IPS-18a (cell line): ENCODE measurements at regions not wholly inside any gene's neighbourhood (a gene's known extent, or its start where the extent isn't known, plus 50 kb on each side); places are given as distances from the start of the nearest gene placed in this dataset.
A peak's percentile ranks its signal among the peaks of the same experiment; 100 is the strongest.

Source experiments
- H3K27ac ChIP-seq: one replicate; pipeline ENCODE4 v1.5.1; 2013; ENCODE audit warnings: low read length
- H3K27me3 ChIP-seq: one replicate; pipeline ENCODE4 v1.6.1; 2013; ENCODE audit warnings: mild to moderate bottlenecking, low read length; ENCODE audit not compliant: control insufficient read depth, insufficient read depth
- H3K36me3 ChIP-seq: one replicate; pipeline ENCODE4 v1.6.1; 2013; ENCODE audit warnings: low read depth, low read length; ENCODE audit not compliant: control insufficient read depth
- H3K4me1 ChIP-seq: one replicate; pipeline ENCODE4 v1.6.1; 2013; ENCODE audit warnings: low read depth, low read length; ENCODE audit not compliant: control insufficient read depth
- H3K4me3 ChIP-seq: one replicate; pipeline ENCODE4 v1.5.1; 2013; ENCODE audit warnings: low read length
- H3K9ac ChIP-seq: one replicate; pipeline ENCODE4 v1.6.1; 2013; ENCODE audit warnings: mild to moderate bottlenecking, low read length, moderate library complexity
- H3K9me3 ChIP-seq: one replicate; pipeline ENCODE4 v1.6.1; 2013; ENCODE audit warnings: low read depth, low read length; ENCODE audit not compliant: control insufficient read depth

DNA sequence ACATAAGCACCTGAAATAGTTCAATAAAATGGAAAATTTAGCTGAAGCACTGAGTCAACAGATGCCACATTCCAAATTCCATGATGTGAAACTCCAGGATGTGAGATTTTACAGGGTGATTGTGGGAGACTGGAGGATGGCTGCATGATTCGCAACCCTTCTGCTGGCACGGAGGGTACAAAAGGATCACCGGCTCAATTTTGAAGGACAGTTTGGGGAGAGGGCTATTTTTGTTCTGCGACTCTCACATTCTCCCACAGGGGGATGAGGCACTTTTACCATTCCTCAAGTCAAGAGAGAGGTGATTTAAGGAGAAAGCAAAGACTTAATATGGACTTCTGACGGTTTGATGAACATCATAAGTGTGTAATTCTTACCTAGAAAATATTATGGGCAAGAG, 138.1 kb upstream of the CWC22 start:
- Histone ChIP-seq H3K27ac (no peak overlapping the region), H3K9me3 (no peaks in the 10 kb centered on the region), H3K36me3 (no peaks in the 10 kb centered on the region), H3K4me1 (peaks cover 37% of the 10 kb centered on the region), H3K9ac (no peak overlapping the region), H3K4me3 (no peak overlapping the region), H3K27me3 (no peaks in the 10 kb centered on the region)

DNA sequence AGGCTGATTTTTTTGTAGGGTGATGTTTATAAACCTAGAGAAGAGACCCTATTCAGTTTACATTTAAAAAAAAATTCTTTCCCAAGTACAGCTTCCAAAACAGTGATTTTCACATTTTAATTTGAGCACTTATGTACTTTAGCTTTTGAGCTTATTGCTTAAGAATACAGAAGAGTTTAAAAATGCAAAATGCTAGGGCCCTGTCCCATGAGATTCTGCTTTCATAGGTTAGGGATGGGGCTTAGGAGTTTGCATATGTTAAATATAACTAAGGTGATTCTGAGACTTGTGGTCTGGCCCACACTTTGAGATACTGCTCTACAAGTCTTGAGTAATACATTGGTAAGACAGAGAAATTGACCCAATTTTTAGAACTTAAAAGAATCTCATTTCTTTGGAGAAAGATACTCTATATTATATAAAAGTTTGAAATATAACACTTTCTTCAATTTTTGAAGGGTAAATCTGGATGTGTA, 137.3 kb upstream of the CWC22 start:
- Histone ChIP-seq H3K27me3 (no peaks in the 10 kb centered on the region), H3K9me3 (no peaks in the 10 kb centered on the region), H3K36me3 (no peaks in the 10 kb centered on the region), H3K4me1 (peaks cover 37% of the 10 kb centered on the region), H3K4me3 (no peak overlapping the region), H3K9ac (no peak overlapping the region), H3K27ac (no peak overlapping the region)

DNA sequence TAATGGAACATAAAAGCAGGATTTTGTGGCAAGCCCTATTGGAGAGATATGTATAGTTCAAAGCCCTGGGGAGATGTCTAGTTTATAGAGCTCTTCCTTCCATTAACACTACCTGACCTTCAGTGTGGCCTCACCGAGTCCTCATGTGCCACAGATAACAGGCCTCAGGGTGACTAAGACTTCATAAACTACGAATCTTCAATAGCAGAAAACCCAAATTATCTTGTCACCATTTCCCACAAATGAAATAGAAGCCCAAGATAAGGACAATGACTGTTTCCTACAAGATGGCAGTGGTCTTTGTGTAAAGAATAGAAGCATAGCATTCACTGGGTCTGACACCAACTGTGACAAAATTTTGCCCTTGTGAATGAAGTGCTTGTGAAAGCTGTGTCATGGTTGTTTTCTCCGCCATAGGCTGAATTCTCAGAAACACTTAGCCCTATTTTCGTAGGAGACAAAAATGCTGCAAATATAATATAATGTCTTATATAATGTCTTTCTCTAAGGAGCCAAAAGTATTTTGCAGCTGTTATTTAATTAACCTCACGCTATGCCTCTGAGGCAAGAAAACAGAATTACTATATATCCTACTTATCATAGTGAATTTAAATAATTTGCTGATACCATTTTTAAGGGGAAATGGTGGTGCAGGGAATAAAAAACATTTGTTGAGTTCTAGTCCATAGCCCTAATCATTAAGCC, 136.7 kb upstream of the CWC22 start:
- H3K27ac ChIP-seq, result no peak overlapping the region
- H3K27me3 ChIP-seq, result no peaks in the 10 kb centered on the region
- H3K9ac ChIP-seq, result no peak overlapping the region
- no peaks in the 10 kb centered on the region for H3K9me3 ChIP-seq
- no peaks in the 10 kb centered on the region for H3K36me3 ChIP-seq
- peaks cover 37% of the 10 kb centered on the region for H3K4me1 ChIP-seq
- no peak overlapping the region for H3K4me3 ChIP-seq

DNA sequence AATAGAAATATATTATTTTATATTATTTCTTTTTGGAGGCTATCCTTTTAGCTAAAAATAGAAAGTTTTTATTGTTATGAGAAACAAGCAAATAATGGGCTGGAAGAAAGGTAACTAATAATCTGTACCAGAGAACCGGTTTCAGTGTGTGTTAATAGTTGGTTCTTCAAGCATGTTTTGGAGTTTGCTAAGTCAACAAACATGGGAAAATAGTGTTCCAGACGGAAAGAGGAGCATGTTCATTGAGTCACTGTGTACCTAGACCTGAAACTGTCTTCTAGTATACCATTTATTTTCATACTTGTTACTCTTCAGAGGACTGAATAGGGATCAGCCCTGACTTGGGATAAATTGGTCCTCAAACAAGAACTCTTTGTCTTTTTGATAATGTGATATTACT, 134.5 kb upstream of the CWC22 start:
- Histone ChIP-seq H3K27ac (no peak overlapping the region), H3K36me3 (no peaks in the 10 kb centered on the region), H3K4me3 (no peak overlapping the region), H3K4me1 (peaks cover 26% of the 10 kb centered on the region), H3K9me3 (no peaks in the 10 kb centered on the region), H3K9ac (no peak overlapping the region), H3K27me3 (no peaks in the 10 kb centered on the region)

DNA sequence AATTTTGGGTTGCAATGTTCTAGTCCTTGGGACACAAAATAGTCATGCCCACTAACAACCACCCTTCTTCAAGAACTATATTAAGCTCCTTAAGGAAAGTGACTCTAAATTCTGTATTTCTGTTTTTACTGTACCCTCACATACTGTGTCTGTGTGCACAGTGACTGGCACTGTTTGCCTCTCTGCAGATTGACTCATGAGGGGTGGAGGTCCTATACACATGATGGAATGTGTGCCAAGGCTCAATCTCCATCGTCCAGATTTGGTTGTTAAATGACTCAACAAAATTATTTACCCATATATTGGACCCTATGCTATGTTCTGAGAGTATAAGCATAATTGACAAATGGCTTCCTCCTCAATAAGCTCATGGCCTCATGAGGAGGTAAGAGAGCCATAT, 126.6 kb upstream of the CWC22 start:
- Histone ChIP-seq H3K27me3 (no peaks in the 10 kb centered on the region), H3K4me1 (peaks cover 7% of the 10 kb centered on the region), H3K9me3 (no peaks in the 10 kb centered on the region), H3K4me3 (no peak overlapping the region), H3K9ac (no peak overlapping the region), H3K27ac (no peak overlapping the region), H3K36me3 (no peaks in the 10 kb centered on the region)

DNA sequence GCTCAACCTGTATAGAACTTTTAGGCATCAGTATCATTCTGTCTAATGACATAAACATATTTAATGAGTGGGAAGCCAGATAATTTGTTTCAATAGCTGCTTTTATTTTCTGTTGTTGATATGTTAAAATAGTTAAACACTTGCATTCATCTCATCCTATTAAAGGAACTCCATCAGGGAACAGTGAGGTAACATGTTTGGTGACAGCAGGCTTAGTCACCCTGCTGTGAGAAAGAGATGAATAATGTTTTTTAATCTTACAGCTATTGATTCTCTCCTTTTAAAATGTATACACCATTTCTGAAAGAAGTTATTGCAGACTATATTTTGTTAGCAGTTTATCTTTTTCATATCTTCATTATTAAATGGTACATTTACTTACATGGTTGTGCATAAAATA, 123.3 kb upstream of the CWC22 start:
- Histone ChIP-seq H3K27ac (no peak overlapping the region), H3K4me3 (no peak overlapping the region), H3K9ac (no peak overlapping the region), H3K27me3 (no peaks in the 10 kb centered on the region), H3K4me1 (peaks cover 15% of the 10 kb centered on the region), H3K36me3 (no peaks in the 10 kb centered on the region), H3K9me3 (no peaks in the 10 kb centered on the region)

DNA sequence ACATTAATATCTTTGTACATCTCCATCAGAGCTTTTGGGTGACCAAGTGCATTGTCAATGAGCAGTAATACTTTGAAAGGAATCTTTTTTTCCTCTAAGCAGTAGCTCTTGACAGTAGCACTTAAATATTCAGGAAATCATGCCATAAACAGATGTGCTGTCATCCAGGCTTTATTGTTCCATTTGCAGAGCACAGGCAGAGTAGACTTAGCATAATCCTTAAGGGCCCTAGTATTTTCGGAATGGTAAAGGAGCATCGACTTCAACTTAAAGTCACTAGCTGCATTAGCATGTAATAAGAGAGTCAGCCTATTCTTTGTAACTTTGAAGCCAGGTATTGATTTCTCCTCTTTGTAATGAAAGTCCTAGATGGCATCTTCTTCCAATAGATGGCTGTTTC, 121.8 kb upstream of the CWC22 start:
- Histone ChIP-seq H3K27ac (no peak overlapping the region), H3K9me3 (no peaks in the 10 kb centered on the region), H3K4me1 (peaks cover 15% of the 10 kb centered on the region), H3K27me3 (no peaks in the 10 kb centered on the region), H3K4me3 (no peak overlapping the region), H3K36me3 (no peaks in the 10 kb centered on the region), H3K9ac (no peak overlapping the region)

DNA sequence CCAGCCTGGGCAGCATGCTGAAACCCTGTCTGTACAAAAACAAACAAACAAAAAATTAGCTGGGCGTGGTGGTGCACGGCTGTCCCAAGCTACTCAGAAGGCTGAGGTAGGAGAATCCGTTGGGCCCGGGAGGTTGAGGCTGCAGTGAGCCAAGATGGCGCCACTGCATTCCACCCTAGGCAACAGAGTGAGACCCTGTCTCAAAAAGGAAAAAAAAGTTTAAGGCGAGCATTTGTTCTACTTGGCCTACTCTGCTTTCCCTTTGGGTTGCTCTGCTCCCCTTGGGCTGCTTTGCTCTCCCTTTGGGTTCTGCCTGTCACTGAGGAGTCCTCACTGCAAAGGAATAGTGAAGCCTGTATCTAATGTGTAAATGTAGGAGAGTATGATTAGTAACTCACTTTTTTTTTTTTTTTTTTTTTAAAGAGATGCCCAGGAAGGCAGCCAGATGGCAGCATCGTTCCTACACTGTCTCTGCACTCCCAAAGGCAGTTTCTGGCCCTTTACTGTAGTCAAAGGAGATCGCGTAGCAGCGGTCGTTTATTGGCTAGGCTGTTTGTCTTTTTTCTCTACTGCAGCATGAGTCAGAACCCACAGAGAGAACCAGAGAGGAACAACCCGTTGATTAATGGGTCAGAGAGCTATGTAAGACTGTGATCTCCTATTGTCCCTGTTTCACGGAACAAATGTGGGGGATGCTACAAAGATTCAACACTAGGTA, 118.3 kb upstream of the CWC22 start:
- peak overlapping the region; percentile 39 for H3K4me3 ChIP-seq
- H3K9me3 ChIP-seq, result no peaks in the 10 kb centered on the region
- H3K27me3 ChIP-seq, result no peaks in the 10 kb centered on the region
- H3K27ac ChIP-seq, result no peak overlapping the region
- peaks cover 11% of the 10 kb centered on the region for H3K4me1 ChIP-seq
- H3K9ac ChIP-seq, result no peak overlapping the region
- no peaks in the 10 kb centered on the region for H3K36me3 ChIP-seq

DNA sequence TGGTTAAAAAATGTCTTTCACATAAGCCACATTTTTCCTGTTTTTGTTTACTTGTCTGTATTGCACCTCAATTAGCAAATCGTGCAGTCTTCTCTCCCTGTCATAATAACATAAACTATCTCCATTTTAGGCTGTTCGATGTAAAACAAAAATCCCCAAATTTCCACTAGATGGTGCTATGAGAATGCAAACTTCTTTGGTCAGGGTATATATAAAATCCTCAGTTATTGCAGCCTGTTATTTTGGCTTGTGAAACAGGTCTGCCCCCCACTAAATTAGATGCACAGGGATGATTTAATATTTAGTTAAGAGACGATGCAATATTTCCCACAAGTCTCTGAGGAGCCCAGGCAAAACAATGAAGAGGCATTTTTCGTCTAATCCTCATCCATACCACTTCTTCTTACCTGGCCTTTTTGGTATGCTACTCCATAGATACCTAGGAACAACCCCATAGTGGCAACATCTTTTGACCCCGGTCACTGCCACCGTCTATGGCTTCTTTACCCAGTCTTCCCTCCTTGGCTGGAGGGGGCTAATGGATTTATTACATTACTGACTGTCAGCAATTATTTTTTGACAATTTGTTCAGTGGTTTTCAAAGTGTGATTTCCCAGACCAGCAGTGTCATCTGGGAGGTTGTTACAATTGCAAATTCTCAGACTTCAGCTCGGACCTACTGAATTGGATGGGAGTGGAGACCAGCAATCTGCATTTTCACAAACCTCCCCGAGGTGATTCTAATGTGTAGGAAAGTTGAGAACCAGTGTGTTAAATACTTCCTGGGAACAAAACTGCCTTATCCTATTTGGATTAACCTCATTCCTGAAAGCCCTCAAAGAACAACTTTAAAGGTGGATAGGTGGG, 117.4 kb upstream of the CWC22 start:
- H3K36me3 ChIP-seq, result no peaks in the 10 kb centered on the region
- H3K4me3 ChIP-seq, result no peak overlapping the region
- H3K27ac ChIP-seq, result no peak overlapping the region
- no peaks in the 10 kb centered on the region for H3K27me3 ChIP-seq
- no peaks in the 10 kb centered on the region for H3K9me3 ChIP-seq
- peaks cover 8% of the 10 kb centered on the region for H3K4me1 ChIP-seq
- H3K9ac ChIP-seq, result no peak overlapping the region

DNA sequence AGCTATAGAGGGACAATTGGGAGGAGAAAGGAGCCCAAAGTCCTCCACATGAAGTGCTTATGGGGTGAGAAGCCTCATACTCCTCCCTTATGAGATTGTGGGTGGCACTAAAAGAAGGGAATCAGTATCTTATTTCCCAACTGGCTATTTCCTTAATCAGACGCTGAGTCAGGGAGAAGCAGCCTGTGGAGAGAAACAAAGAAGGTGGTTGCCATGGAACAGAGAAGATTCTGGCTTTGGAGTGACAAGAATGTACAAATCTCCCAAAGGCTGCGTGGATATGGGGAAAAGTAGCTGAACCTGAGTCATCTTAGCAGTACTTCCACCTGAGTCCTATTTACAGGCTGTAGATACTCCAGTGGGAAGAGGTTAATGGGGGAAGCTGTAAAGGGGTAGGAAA, 115.8 kb upstream of the CWC22 start:
- Histone ChIP-seq H3K36me3 (no peaks in the 10 kb centered on the region), H3K9me3 (no peaks in the 10 kb centered on the region), H3K27ac (no peak overlapping the region), H3K4me3 (no peak overlapping the region), H3K4me1 (peaks cover 8% of the 10 kb centered on the region), H3K27me3 (no peaks in the 10 kb centered on the region), H3K9ac (no peak overlapping the region)

DNA sequence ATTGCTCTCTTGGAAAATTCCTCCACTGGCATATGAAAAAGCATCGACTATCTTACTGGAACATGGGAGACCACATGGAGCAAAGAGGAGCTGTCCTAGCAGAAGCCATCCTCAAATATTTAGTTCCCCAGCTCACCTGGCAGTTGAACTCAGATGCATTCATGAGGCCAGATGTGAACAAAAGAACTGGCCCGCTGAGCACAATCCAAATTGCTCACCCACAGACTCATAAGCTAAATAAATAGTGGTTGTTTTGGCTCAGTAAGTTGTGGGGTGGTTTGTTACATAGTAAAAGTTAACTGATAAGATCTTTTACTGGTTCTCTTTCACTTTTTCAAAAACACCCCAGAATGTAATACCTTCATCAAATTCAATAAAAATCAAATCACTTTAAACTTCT, 108.6 kb upstream of the CWC22 start:
- H3K9me3 ChIP-seq, result no peaks in the 10 kb centered on the region
- H3K27me3 ChIP-seq, result no peaks in the 10 kb centered on the region
- H3K36me3 ChIP-seq, result no peaks in the 10 kb centered on the region
- H3K4me1 ChIP-seq, result no peaks in the 10 kb centered on the region
- H3K4me3 ChIP-seq, result no peak overlapping the region
- H3K27ac ChIP-seq, result no peak overlapping the region
- no peak overlapping the region for H3K9ac ChIP-seq
